ENCODE measurements at regions not wholly inside any gene's neighbourhood (a gene's known extent, or its start where the extent isn't known, plus 50 kb on each side); places are given as distances from the start of the nearest gene placed in this dataset.
"Not testable (repeated sequence)": the region's sequence is repeated elsewhere in the genome, so short reads cannot be mapped to it uniquely, and the experiment has no call there.

DNA sequence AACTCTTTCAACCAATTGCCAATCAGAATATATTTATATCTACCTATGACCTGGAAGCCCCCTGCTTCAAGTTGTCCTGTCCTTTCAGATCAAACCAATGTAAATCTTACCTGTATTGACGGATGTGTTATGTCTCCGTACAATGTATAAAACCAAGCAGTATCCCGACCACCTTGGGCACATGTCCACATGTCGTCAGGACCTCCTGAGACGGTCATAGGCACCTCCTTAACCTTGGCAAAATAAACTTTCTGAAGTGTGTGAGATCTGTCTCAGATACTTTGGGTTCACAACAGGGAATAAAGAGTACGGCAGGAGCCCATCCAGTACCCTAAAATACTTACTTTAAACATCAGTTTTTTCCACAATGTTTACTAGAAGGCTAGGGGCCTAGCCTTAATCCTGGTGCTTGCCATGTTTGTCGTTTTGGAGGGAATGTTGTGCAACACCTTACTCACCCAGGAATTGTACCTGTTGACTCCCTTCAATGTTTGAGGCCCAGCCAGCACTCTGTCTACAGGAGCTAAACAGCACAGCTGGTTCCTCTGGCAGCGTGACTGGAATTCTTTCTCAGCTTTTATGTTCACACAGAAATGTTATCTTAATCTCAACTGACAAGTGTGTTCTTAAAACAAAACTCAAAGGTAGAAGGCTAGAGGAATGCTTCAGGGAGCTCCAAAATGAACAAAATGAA lies 90.8 kb upstream of the USP25 start (continued):
- TF ChIP-seq STAT3 (IDR thresholded peaks at IDR 0.05; ENCODE audit: low read depth, low read length) (no peak), HCFC1 (IDR thresholded peaks at IDR 0.05; ENCODE audit: low read length) (no peak)
- TF ChIP-seq, protein P1, sequence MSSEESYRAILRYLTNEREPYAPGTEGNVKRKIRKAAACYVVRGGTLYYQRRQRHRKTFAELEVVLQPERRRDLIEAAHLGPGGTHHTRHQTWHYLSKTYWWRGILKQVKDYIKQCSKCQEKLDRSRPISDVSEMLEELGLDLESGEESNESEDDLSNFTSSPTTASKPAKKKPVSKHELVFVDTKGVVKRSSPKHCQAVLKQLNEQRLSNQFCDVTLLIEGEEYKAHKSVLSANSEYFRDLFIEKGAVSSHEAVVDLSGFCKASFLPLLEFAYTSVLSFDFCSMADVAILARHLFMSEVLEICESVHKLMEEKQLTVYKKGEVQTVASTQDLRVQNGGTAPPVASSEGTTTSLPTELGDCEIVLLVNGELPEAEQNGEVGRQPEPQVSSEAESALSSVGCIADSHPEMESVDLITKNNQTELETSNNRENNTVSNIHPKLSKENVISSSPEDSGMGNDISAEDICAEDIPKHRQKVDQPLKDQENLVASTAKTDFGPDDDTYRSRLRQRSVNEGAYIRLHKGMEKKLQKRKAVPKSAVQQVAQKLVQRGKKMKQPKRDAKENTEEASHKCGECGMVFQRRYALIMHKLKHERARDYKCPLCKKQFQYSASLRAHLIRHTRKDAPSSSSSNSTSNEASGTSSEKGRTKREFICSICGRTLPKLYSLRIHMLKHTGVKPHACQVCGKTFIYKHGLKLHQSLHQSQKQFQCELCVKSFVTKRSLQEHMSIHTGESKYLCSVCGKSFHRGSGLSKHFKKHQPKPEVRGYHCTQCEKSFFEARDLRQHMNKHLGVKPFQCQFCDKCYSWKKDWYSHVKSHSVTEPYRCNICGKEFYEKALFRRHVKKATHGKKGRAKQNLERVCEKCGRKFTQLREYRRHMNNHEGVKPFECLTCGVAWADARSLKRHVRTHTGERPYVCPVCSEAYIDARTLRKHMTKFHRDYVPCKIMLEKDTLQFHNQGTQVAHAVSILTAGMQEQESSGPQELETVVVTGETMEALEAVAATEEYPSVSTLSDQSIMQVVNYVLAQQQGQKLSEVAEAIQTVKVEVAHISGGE (CRISPR knock-in tag; IDR thresholded peaks at IDR 0.05), result no peak

- H3K27ac ChIP-seq (ENCODE audit: control insufficient read depth, insufficient read depth); H2AFZ ChIP-seq (ENCODE audit: control insufficient read depth, low read depth, low read length); H3K9ac ChIP-seq (ENCODE audit: control insufficient read depth, insufficient read depth, low read length); in situ Hi-C loops (cut with MboI); H3K4me1 ChIP-seq (ENCODE audit: control insufficient read depth, insufficient read depth, low read length); H3K4me3 ChIP-seq; CTCF ChIA-PET; POLR2A ChIA-PET; H4K20me1 ChIP-seq (ENCODE audit: control insufficient read depth, insufficient read depth); DNase-seq (ENCODE audit: low read depth, low spot score); BruUV-seq (replicated peaks); H3K4me2 ChIP-seq (ENCODE audit: control insufficient read depth, insufficient read depth); H3K36me3 ChIP-seq (ENCODE audit: control insufficient read depth in 2 of 2, insufficient read depth in 2 of 2, low read length in 1 of 2); ATAC-seq; intact Hi-C loops (cut with micrococcal nuclease; ENCODE audit: unreplicated experiment); H3K79me2 ChIP-seq (ENCODE audit: control insufficient read depth, insufficient read depth, low read length); FAIRE-seq; RAD21 ChIA-PET (ENCODE audit: unreplicated experiment); H3K9me3 ChIP-seq (replicated peaks; ENCODE audit: control insufficient read depth, insufficient read depth, low read length); H3K27me3 ChIP-seq (replicated peaks in 1 of 2; ENCODE audit: control insufficient read depth in 2 of 2, insufficient read depth in 2 of 2, low read length in 1 of 2); SMC1A ChIA-PET (ENCODE audit: uncharacterized antibody, unreplicated experiment): not testable (repeated sequence)
- 20% methylated on average over 3 of the region's 3 CpGs for WGBS (ENCODE audit: insufficient coverage, insufficient replicate concordance, low lambda C conversion rate, missing lambda C conversion rate)
Measured at GRCh38 chr21:15640113-15640512, 89.7 kb upstream of the USP25 start.
